Upper lobe of right lung (tissue), 1 donor: ENCODE measurements at regions not wholly inside any gene's neighbourhood (a gene's known extent, or its start where the extent isn't known, plus 50 kb on each side); places are given as distances from the start of the nearest gene placed in this dataset.

ENCODE experiments used
- ATAC-seq: fragments of 200-7000 bp; cut with Tn5 transposase; one replicate; pipeline ENCODE4 v1.9.1; 2020; ENCODE audit warnings: mild to moderate bottlenecking, moderate library complexity
- DNase-seq: peaks from one replicate; pipeline ENCODE4 v3.0.0-alpha.2; 2020
- H3K27ac ChIP-seq: fragments of 200-600 bp; one replicate; pipeline ENCODE4 v1.8.0; 2022
- H3K27me3 ChIP-seq: fragments of 200-600 bp; one replicate; pipeline ENCODE4 v1.8.0; 2022; ENCODE audit warnings: mild to moderate bottlenecking
- H3K36me3 ChIP-seq: fragments of 200-600 bp; one replicate; pipeline ENCODE4 v1.8.0; 2022
- H3K4me1 ChIP-seq: fragments of 200-600 bp; one replicate; pipeline ENCODE4 v1.8.0; 2022
- H3K4me3 ChIP-seq: fragments of 200-600 bp; one replicate; pipeline ENCODE4 v1.8.0; 2022; ENCODE audit warnings: mild to moderate bottlenecking
- H3K9me3 ChIP-seq: fragments of 200-600 bp; one replicate; pipeline ENCODE4 v1.8.0; 2022
- CTCF ChIP-seq: fragments of 200-600 bp; IDR thresholded peaks from one replicate; pipeline ENCODE4 v1.8.0; 2022; ENCODE audit warnings: antibody characterized with exemption
- intact Hi-C: fragments of 100-400 bp; cut with DNase I; formaldehyde crosslinking; loops from one replicate; pipeline ENCODE4 v1.11.0; 2022
- donor health status: DM: no; HTN: yes; CAD: no; lungs with severe emphysema.

- no peak for ATAC-seq
- Histone ChIP-seq H3K27ac (no peak overlapping the region), H3K36me3 (no peaks in the 10 kb centered on the region), H3K9me3 (no peaks in the 10 kb centered on the region), H3K27me3 (no peaks in the 10 kb centered on the region), H3K4me3 (no peak overlapping the region), H3K4me1 (no peaks in the 10 kb centered on the region)
- no peak for TF ChIP-seq CTCF
- intact Hi-C loops, result no loop called here
- no peak for DNase-seq
Measured at GRCh38 chr7:80082213-80082612, 52.4 kb upstream of the GNAI1 start.

DNA sequence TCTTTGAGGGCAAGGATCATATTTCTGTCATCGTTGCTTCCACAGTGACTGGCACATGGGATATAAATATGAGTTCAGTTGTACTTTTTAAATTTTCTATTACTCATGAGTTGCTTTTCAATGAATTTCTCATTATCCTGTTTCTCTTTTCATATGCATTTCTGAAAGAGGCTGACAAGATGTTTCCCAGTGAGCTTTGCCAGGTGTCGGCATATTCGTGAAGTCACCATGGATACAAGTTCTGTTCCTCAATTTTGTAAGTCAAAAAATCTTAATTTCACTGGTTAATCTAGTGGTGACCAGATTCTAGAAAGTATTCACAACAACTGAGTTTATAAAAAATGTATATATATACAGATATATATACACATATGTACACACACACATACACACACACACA lies 55.7 kb upstream of the GNAI1 start:
- intact Hi-C loops, result no loop called here
- no peak for DNase-seq

DNA sequence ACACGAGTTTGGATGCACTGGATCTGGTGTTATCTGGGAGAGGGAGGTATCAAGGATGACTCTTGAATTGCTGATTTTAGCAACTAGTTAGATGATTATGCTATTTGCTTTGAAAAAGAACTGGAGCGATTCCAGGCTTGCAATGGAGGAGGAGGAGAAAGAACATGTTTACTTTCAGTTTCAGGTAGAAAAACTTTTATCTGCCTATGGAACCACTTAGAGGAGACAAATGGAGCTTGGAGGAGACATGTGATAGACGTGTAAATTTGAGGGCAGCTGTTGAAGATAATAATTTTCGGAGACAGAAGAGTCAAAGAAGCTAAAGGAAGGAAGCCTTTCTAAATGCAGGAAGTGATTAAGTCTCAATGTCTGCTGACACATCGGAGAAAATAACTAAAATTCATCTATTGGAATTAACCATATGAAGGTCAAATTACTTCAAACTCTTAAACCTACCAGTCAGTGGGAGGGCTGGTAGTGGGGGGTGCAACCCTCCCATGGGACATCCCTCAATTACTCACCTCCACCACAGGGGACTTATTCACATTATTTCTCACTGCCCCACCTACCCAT lies 56.4 kb upstream of the GNAI1 start:
- peak overlapping the region; percentile 43 for H3K4me3 ChIP-seq
- H3K27me3 ChIP-seq, result no peaks in the 10 kb centered on the region
- H3K4me1 ChIP-seq, result no peaks in the 10 kb centered on the region
- intact Hi-C loops, result no loop called here
- no peak for TF ChIP-seq CTCF
- no peak for ATAC-seq
- no peak overlapping the region for H3K27ac ChIP-seq
- DNase-seq, result no peak
- no peaks in the 10 kb centered on the region for H3K36me3 ChIP-seq
- no peaks in the 10 kb centered on the region for H3K9me3 ChIP-seq

More for the DNA sequence above, 55.7 kb upstream of the GNAI1 start:
- Histone ChIP-seq H3K4me1 (no peaks in the 10 kb centered on the region), H3K4me3 (no peak overlapping the region), H3K27ac (no peak overlapping the region), H3K9me3 (no peaks in the 10 kb centered on the region), H3K27me3 (no peaks in the 10 kb centered on the region), H3K36me3 (no peaks in the 10 kb centered on the region)
- TF ChIP-seq CTCF, result no peak
- no peak for ATAC-seq

DNA sequence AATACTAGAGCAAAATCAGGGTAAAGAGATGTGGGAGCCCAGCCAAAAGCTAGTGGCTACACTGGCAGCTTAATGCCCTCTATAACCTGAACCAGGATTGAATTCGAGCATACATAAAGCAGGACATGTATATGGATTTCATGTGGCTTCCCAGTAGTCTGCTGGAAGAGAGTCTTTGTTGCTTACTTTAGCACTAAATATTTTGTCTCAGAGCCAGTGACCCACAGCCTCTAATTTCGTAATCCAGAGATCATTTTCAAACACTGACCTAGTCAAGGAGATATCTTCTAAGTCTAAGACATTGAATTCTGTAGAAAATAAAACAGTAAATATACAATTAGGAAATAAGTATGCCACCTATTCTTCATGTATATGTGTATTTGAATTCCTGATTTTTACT lies 64.2 kb upstream of the GNAI1 start:
- intact Hi-C loops, result no loop called here
- no peak for DNase-seq

GRCh38 chr7:80066639-80067038 lies 68.0 kb upstream of the GNAI1 start:
- Histone ChIP-seq H3K4me3 (no peak overlapping the region), H3K27me3 (no peaks in the 10 kb centered on the region), H3K27ac (no peak overlapping the region), H3K36me3 (no peaks in the 10 kb centered on the region), H3K9me3 (no peaks in the 10 kb centered on the region), H3K4me1 (no peaks in the 10 kb centered on the region)
- no peak for DNase-seq
- no peak for ATAC-seq
- intact Hi-C loops, result no loop called here
- no peak for TF ChIP-seq CTCF

More for the DNA sequence above, 64.2 kb upstream of the GNAI1 start:
- ATAC-seq, result no peak
- Histone ChIP-seq H3K9me3 (no peaks in the 10 kb centered on the region), H3K27ac (no peak overlapping the region), H3K27me3 (no peaks in the 10 kb centered on the region), H3K4me3 (no peak overlapping the region), H3K4me1 (no peaks in the 10 kb centered on the region), H3K36me3 (no peaks in the 10 kb centered on the region)
- TF ChIP-seq CTCF, result no peak

GRCh38 chr7:80063834-80064233 lies 70.8 kb upstream of the GNAI1 start:
- DNase-seq (no peak), ATAC-seq (no peak)
- Histone ChIP-seq H3K9me3 (peaks cover 3% of the 10 kb centered on the region), H3K4me3 (no peak overlapping the region), H3K27me3 (no peaks in the 10 kb centered on the region), H3K36me3 (no peaks in the 10 kb centered on the region), H3K4me1 (no peaks in the 10 kb centered on the region), H3K27ac (no peak overlapping the region)
- TF ChIP-seq CTCF, result no peak
- intact Hi-C loops, result no loop called here
